ENCODE measurements at regions not wholly inside any gene's neighbourhood (a gene's known extent, or its start where the extent isn't known, plus 50 kb on each side); places are given as distances from the start of the nearest gene placed in this dataset.

DNA sequence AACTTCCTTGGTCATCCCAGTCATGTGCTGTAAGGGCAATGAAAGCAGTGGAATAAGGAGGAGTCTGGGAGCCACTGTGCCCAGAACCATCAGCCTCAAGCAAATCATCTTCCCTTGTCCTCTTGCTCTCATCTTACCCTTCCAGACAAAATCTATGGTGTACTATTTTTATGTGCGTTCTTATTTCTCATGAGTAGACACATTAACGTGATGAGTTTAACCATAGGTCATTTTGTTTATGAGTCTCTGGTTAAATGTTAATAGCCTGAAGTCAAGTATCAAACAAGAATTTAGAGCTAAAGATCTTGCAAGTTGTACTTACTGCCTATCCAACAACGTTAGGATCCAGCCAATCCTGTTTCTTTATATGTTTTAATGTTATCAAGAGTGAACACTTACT, 495.3 kb downstream of the SPRY1 start:
- no peak for TF ChIP-seq Cebpa-rat (IDR thresholded peaks at IDR 0.05)
- H3K27me3 ChIP-seq: no peaks in the 10 kb centered on the region
- no peak overlapping the region for H3K9ac ChIP-seq
- no peak overlapping the region for H3K4me2 ChIP-seq
- H3K4me1 ChIP-seq: no peaks in the 10 kb centered on the region
- H3K4me3 ChIP-seq: no peak overlapping the region
- H3K36me3 ChIP-seq: no peaks in the 10 kb centered on the region
- H4K20me1 ChIP-seq: no peaks in the 10 kb centered on the region
- H3K27ac ChIP-seq: no peak overlapping the region
- H3K9me3 ChIP-seq: no peaks in the 10 kb centered on the region

DNA sequence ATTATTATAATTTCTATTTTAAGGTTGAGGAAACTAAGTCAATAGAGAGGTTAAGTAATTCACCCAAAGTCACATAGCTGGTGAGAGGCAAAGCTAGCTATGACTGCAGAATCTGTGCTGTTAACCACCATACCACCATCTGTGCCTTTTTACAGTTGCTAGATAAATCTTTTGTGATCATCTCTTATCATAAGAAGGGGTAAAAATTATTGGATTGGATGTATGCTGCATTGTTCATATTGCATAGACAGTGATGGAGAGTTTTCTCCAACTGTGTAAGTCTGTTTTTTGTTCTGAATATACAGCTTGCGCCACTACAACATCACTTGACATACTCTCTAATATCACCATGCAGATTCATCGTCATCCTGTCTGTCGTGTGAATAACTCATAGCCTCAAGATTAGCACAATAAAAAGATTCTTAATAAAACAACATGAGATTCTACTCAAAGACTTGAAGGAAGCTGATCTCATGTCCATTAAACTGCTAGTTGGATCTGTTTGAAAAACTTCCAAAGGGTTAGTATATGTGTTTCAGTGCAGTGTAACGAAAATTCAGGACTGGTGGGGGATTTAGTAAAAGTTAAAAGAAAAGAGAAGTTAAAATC, 495.9 kb downstream of the SPRY1 start:
- Histone ChIP-seq H3K4me3 (no peak overlapping the region), H3K9ac (no peak overlapping the region), H3K27me3 (no peaks in the 10 kb centered on the region), H3K36me3 (no peaks in the 10 kb centered on the region), H3K9me3 (no peaks in the 10 kb centered on the region), H3K4me2 (no peak overlapping the region), H3K4me1 (no peaks in the 10 kb centered on the region), H4K20me1 (no peaks in the 10 kb centered on the region), H3K27ac (no peak overlapping the region)
- TF ChIP-seq Cebpa-rat (IDR thresholded peaks at IDR 0.05): no peak

DNA sequence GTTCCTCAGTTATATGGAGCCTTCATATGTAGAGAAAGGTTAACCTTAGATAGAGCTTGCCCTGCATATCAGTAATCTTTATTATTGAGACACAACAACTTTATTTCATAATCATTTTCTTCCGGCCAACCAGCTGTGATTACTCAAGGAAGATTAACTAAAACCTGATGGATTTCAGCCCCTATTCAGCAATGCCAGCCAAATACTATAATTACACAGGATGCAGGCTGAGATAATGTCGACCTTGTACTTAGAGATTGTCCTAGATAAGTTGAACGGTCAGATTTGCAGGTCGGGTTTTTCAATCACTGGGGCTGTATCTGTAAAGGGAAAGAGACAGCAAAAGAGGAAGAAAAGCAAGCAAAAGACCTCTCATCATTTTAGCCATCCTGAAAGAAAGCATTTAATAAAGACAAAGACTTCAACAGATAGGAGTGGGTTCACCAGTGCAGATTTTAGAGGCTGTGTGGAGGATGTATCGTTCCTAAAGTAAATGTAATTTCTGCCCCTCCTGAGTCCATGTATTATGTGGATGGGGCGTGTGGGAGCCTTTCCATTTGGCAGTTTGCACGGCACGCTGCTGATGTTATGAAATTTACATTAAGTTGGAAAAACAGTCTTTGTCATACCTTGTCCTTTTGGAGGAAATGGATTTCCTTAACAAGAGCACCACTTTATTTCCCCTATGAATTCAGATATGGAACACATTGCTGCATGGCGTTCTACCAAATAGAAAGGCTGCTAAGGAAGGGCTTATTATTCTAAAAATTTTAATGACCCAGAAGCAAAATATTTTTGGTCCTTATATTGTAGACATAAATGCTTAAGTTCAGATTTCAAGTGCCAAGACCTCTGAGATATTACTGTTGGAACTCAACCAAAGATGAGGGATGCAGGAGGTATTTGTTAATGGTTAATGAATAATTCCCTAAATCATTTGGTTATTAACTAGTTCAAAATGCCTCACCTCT, 496.7 kb downstream of the SPRY1 start:
- no peaks in the 10 kb centered on the region for H4K20me1 ChIP-seq
- H3K9ac ChIP-seq: no peak overlapping the region
- no peak overlapping the region for H3K4me3 ChIP-seq
- no peak overlapping the region for H3K27ac ChIP-seq
- no peaks in the 10 kb centered on the region for H3K4me1 ChIP-seq
- H3K36me3 ChIP-seq: no peaks in the 10 kb centered on the region
- TF ChIP-seq Cebpa-rat (IDR thresholded peaks at IDR 0.05): no peak
- no peaks in the 10 kb centered on the region for H3K9me3 ChIP-seq
- H3K27me3 ChIP-seq: no peaks in the 10 kb centered on the region
- H3K4me2 ChIP-seq: no peak overlapping the region

DNA sequence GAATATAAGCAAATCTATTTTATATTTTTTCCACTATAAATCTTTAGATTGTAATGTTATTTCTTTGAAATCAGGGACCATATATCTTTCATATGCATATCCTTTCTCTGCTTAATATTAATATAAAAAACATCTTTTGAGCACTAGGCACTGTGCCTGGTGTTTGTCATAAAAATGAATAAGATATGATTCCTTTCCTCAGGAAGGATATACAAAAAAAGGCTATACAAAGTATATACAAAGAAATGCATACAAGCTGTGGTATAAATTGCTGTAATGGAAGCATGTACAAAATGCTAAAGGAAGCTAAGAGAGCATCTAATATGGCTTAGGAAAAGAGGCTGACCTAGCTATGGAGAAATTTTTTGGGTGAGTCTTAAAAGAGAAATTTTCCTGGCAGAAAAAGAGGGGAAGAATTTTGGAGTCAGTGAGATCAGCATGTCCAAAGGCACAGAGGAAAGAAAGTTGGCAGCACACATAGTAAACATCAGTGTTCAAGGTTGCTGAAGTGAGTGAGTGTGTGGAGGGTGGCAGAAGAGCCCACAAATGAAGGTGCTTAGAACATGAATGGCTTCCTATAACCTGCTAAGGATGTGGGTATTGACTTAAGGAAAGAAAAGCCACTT, 500.0 kb downstream of the SPRY1 start:
- Histone ChIP-seq H3K9ac (no peak overlapping the region), H3K4me3 (no peak overlapping the region), H3K9me3 (no peaks in the 10 kb centered on the region), H3K4me2 (no peak overlapping the region), H3K36me3 (no peaks in the 10 kb centered on the region), H3K27ac (no peak overlapping the region), H3K27me3 (no peaks in the 10 kb centered on the region), H3K4me1 (no peaks in the 10 kb centered on the region), H4K20me1 (no peaks in the 10 kb centered on the region)
- no peak for TF ChIP-seq Cebpa-rat (IDR thresholded peaks at IDR 0.05)

DNA sequence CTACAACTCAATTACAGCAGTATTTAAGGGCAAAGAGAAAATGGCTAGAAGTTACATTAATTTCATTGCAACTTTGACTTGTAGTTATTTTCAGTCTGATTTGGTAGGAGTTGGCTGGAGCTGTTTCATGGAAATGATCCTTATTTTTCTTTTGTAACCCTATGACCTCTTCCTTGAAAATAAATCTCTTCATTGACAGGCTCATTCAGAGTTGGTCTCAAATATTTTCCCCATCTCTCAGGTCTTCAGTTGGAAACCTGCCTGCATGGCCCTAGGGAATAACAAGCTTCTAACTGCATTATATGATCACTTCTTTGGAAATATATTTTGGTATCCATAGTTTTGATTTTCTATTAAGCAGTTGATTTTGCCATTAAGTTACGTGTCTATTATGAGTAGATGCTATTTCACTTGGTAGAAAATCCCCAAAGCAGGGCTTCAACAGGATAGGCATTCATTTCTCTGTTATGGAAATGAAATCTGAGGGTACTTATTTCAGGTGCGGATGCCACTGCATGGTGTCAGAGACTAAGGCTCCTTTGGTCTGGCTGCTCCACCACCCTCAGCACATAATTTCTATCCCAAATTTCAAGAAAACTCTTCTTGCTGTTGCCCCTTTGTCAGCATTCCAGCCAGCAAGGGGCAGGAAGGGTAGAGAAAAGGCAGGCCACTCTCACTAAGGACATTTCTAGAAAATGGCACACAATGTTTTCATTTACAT, 502.5 kb downstream of the SPRY1 start:
- H3K36me3 ChIP-seq: no peaks in the 10 kb centered on the region
- H3K27ac ChIP-seq: no peak overlapping the region
- TF ChIP-seq Cebpa-rat (IDR thresholded peaks at IDR 0.05): no peak
- H3K4me2 ChIP-seq: no peak overlapping the region
- H3K4me3 ChIP-seq: no peak overlapping the region
- no peaks in the 10 kb centered on the region for H4K20me1 ChIP-seq
- H3K4me1 ChIP-seq: no peaks in the 10 kb centered on the region
- H3K9me3 ChIP-seq: no peaks in the 10 kb centered on the region
- H3K27me3 ChIP-seq: no peaks in the 10 kb centered on the region
- no peak overlapping the region for H3K9ac ChIP-seq

DNA sequence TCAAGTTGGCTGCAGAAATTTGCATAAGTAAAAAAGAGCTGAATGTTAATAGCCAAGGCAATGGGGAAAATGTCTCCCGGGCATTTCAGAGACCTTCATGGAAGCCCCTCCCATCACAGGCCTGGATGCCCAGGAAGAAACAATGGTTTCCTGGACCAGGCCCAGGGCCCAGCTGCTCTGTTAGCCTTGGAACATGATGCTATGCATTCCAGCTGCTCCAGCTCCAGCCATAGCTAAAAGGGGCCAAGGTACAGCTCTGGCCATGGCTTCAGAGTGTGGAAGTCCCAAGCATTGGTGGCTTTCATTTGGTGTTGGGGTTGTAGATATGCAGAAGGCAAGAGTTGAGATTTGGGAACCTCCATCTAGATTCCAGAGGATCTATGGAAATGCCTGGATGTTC, 508.3 kb downstream of the SPRY1 start:
- Histone ChIP-seq H3K4me2 (no peak overlapping the region), H4K20me1 (no peaks in the 10 kb centered on the region), H3K27me3 (no peaks in the 10 kb centered on the region), H3K9me3 (peaks cover 7% of the 10 kb centered on the region; the same call in 1 of the 2 replicates), H3K4me1 (no peaks in the 10 kb centered on the region), H3K9ac (no peak overlapping the region), H3K27ac (no peak overlapping the region), H3K4me3 (no peak overlapping the region), H3K36me3 (no peaks in the 10 kb centered on the region)
- TF ChIP-seq Cebpa-rat (IDR thresholded peaks at IDR 0.05): no peak

DNA sequence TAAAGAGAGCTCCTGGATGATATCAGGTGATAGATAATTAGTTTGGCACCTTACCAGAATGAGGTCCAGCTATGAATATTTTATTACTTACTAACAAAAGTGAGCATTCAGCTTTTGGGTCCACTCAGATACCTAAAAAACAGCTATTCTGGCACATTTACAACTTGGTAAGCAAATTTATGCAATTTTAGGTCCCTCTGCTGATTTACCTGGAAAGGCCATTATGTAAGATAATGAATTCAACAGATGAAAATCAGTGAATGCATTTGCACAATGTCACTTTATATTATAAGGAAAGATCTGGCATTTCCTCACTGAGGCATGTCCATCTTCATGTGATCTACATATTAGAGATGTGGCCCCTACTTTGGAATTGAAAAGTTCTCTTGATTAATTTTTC, 517.0 kb downstream of the SPRY1 start:
- Histone ChIP-seq H3K36me3 (no peaks in the 10 kb centered on the region), H3K4me1 (no peaks in the 10 kb centered on the region), H4K20me1 (no peaks in the 10 kb centered on the region), H3K27me3 (no peaks in the 10 kb centered on the region), H3K4me2 (no peak overlapping the region), H3K4me3 (no peak overlapping the region), H3K9me3 (no peaks in the 10 kb centered on the region), H3K9ac (no peak overlapping the region), H3K27ac (no peak overlapping the region)
- no peak for TF ChIP-seq Cebpa-rat (IDR thresholded peaks at IDR 0.05)

DNA sequence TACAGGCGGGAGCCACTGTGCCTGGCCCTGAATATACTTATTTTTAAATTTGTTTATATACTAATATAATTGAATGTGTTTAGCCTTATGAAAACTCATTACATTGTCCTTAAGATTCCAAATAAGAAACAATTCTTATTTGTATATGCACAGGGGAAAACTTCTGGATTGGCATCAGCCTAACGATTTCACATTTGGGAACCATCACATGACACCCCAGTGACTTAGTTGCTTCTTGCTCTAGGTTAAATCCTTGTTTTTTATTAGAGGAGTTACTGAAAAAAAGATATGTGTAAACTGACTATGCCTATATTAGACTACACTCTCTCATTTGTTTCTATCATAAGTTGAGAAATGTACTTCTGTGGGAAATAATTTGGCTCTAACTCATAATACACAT, 520.2 kb downstream of the SPRY1 start:
- Histone ChIP-seq H3K27me3 (no peaks in the 10 kb centered on the region), H3K4me1 (no peaks in the 10 kb centered on the region), H3K27ac (no peak overlapping the region), H3K9me3 (no peaks in the 10 kb centered on the region), H3K36me3 (no peaks in the 10 kb centered on the region), H3K4me2 (no peak overlapping the region), H3K4me3 (no peak overlapping the region), H4K20me1 (no peaks in the 10 kb centered on the region), H3K9ac (no peak overlapping the region)
- no peak for TF ChIP-seq Cebpa-rat (IDR thresholded peaks at IDR 0.05)

DNA sequence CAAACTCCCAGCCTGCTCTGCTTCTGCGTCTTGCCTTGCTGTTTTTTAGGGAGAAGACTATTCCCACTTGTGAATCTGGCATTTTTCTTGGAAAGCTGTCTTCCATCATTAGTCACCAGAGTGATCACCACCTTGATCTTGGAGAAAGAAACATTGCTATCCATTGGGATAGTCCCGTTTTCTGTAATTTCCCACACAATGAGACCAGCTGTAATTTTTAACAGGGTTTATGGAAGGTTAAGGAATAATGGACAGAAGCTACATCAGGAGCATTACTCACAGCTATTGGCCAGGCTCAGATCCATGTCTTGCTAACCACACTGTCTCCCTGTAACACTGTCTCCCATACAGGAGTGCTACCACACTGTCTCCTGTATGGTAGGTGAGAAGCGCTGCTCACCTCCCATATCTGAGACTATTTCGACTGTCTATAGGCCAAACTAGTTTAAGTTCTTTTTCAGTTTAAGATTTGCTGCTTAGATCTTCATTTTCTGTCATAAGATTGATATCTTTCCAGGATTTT, 523.0 kb downstream of the SPRY1 start:
- Histone ChIP-seq H3K36me3 (no peaks in the 10 kb centered on the region), H3K4me3 (no peak overlapping the region), H3K9me3 (no peaks in the 10 kb centered on the region), H3K9ac (no peak overlapping the region), H3K27me3 (no peaks in the 10 kb centered on the region), H3K4me1 (no peaks in the 10 kb centered on the region), H3K4me2 (no peak overlapping the region), H4K20me1 (no peaks in the 10 kb centered on the region), H3K27ac (no peak overlapping the region)
- no peak for TF ChIP-seq Cebpa-rat (IDR thresholded peaks at IDR 0.05)

Measured in BLaER1 (cell line).